ENCODE measurements at regions not wholly inside any gene's neighbourhood (a gene's known extent, or its start where the extent isn't known, plus 50 kb on each side); places are given as distances from the start of the nearest gene placed in this dataset.

DNA sequence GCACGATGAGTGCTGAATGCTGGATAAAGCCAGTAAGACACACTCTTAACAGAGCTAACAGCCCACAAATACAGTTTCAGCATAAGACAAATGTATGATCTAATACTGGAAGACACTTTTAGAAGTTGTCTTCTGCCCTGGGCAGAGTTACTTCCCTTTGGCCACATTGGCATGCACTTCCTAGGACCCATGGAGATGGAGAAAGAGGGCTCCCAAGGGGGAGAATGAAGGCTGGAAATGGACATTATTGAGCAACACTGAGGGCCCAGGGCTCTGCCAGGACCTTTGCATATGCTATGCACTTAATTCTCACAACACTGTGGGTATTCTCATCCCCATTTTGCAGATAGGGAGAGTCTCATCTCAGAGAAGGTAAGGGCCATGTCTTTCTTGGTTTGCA lies 123.1 kb downstream of the ADAMTS15 start:
- TF ChIP-seq FOXK2 (IDR thresholded peaks at IDR 0.05), result no peak
- no peak for TF ChIP-seq CTBP1 (IDR thresholded peaks at IDR 0.05; ENCODE audit: borderline replicate concordance)
- no peak for TF ChIP-seq ARNT (IDR thresholded peaks at IDR 0.05)
- no peak for TF ChIP-seq NFRKB (IDR thresholded peaks at IDR 0.05)
- no peak for TF ChIP-seq SUZ12 (IDR thresholded peaks at IDR 0.05)
- TF ChIP-seq FOXM1 (IDR thresholded peaks at IDR 0.05; ENCODE audit: borderline replicate concordance), result no peak

Data from HEK293T (cell line).